ENCODE measurements at regions not wholly inside any gene's neighbourhood (a gene's known extent, or its start where the extent isn't known, plus 50 kb on each side); places are given as distances from the start of the nearest gene placed in this dataset.
"Not testable (repeated sequence)": the region's sequence is repeated elsewhere in the genome, so short reads cannot be mapped to it uniquely, and the experiment has no call there.

- no peak for DNase-seq (ENCODE audit: low spot score)
- 81% methylated on average over 3 of the region's 3 CpGs for WGBS (ENCODE audit: low lambda C conversion rate, missing lambda C conversion rate)
- Histone ChIP-seq H2AFZ (no peak overlapping the region), H3K9me3 (ENCODE audit: low read depth) (no peaks in the 10 kb centered on the region), H3K9me2 (replicated peaks; ENCODE audit: insufficient read depth) (no peaks in the 10 kb centered on the region), H3K27ac (no peak overlapping the region), H3K79me2 (no peaks in the 10 kb centered on the region), H3K27me3 (no peaks in the 10 kb centered on the region), H3K4me2 (no peak overlapping the region), H3K36me3 (replicated peaks; ENCODE audit: insufficient read depth, low read depth) (no peaks in the 10 kb centered on the region), H4K20me1 (ENCODE audit: insufficient read depth, poor library complexity, severe bottlenecking) (no peaks in the 10 kb centered on the region), H3K4me3 (no peak overlapping the region), H3K4me1 (ENCODE audit: insufficient read depth) (no peaks in the 10 kb centered on the region)
- TF ChIP-seq EZH2phosphoT487 (IDR thresholded peaks at IDR 0.05; ENCODE audit: low read depth, severe bottlenecking, unreplicated experiment) (no peak), EZH2 (IDR thresholded peaks at IDR 0.05; ENCODE audit: borderline replicate concordance) (no peak), CTCF (IDR thresholded peaks at IDR 0.05; ENCODE audit: poor library complexity) (no peak)
These were observed 377.9 kb downstream of the GALC start for GRCh38 chr14:87615047-87615446.

GRCh38 chr14:87613881-87614280, 379.1 kb downstream of the GALC start:
- Histone ChIP-seq H3K4me1 (ENCODE audit: insufficient read depth) (no peaks in the 10 kb centered on the region), H3K27me3 (no peaks in the 10 kb centered on the region), H3K9me2 (replicated peaks; ENCODE audit: insufficient read depth) (no peaks in the 10 kb centered on the region), H3K4me3 (no peak overlapping the region), H3K9me3 (ENCODE audit: low read depth) (no peaks in the 10 kb centered on the region), H3K4me2 (no peak overlapping the region), H4K20me1 (ENCODE audit: insufficient read depth, poor library complexity, severe bottlenecking) (no peaks in the 10 kb centered on the region), H3K27ac (no peak overlapping the region), H2AFZ (no peak overlapping the region), H3K36me3 (replicated peaks; ENCODE audit: insufficient read depth, low read depth) (no peaks in the 10 kb centered on the region), H3K79me2 (no peaks in the 10 kb centered on the region)
- DNase-seq (ENCODE audit: low spot score) = no peak
- WGBS (ENCODE audit: low lambda C conversion rate, missing lambda C conversion rate) = 56% methylated on average over 2 of the region's 2 CpGs
- no peak for TF ChIP-seq EZH2phosphoT487 (IDR thresholded peaks at IDR 0.05; ENCODE audit: low read depth, severe bottlenecking, unreplicated experiment)
- TF ChIP-seq EZH2 (IDR thresholded peaks at IDR 0.05; ENCODE audit: borderline replicate concordance) = no peak
- TF ChIP-seq CTCF (IDR thresholded peaks at IDR 0.05; ENCODE audit: poor library complexity) = no peak

- H4K20me1 ChIP-seq (ENCODE audit: insufficient read depth, poor library complexity, severe bottlenecking); H3K27ac ChIP-seq; H3K4me3 ChIP-seq; H3K79me2 ChIP-seq; DNase-seq (ENCODE audit: low spot score); H3K36me3 ChIP-seq (replicated peaks; ENCODE audit: insufficient read depth, low read depth); H3K9me3 ChIP-seq (ENCODE audit: low read depth); H3K9me2 ChIP-seq (replicated peaks; ENCODE audit: insufficient read depth); H3K4me2 ChIP-seq; H3K27me3 ChIP-seq; H2AFZ ChIP-seq; H3K4me1 ChIP-seq (ENCODE audit: insufficient read depth): not testable (repeated sequence)
- 87% methylated on average over 3 of the region's 3 CpGs for WGBS (ENCODE audit: low lambda C conversion rate, missing lambda C conversion rate)
These were observed 385.9 kb downstream of the GALC start for GRCh38 chr14:87607056-87607455.

DNA sequence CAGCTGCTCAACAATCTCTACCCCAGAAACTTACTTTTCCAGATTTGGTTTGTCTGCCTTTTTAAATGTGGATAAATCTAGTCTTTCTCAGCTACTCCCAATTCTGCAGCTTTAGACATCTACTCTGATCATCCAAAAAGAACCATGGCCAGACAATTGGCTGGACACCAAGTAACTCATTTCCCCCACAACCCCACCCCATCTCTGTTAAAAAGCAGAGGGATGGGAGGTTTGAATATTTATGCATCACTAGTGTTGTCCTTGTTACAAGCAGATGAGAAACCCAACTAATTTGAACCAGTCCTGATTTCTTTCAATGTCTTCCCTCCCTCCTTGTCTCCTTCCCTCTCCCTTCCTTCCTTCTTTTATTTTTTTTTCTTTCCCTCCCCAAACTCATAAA, 391.9 kb downstream of the GALC start:
- TF ChIP-seq CTCF (IDR thresholded peaks at IDR 0.05; ENCODE audit: poor library complexity) (no peak), EZH2 (IDR thresholded peaks at IDR 0.05; ENCODE audit: borderline replicate concordance) (no peak), EZH2phosphoT487 (IDR thresholded peaks at IDR 0.05; ENCODE audit: low read depth, severe bottlenecking, unreplicated experiment) (no peak)
- no peak overlapping the region for H3K4me3 ChIP-seq
- no peaks in the 10 kb centered on the region for H3K9me3 ChIP-seq (ENCODE audit: low read depth)
- H3K27me3 ChIP-seq = no peaks in the 10 kb centered on the region
- H3K27ac ChIP-seq = no peak overlapping the region
- no peak overlapping the region for H2AFZ ChIP-seq
- no peak overlapping the region for H3K4me2 ChIP-seq
- H3K4me1 ChIP-seq (ENCODE audit: insufficient read depth) = no peaks in the 10 kb centered on the region
- H3K9me2 ChIP-seq (replicated peaks; ENCODE audit: insufficient read depth) = no peaks in the 10 kb centered on the region
- no peaks in the 10 kb centered on the region for H3K36me3 ChIP-seq (replicated peaks; ENCODE audit: insufficient read depth, low read depth)
- H4K20me1 ChIP-seq (ENCODE audit: insufficient read depth, poor library complexity, severe bottlenecking) = no peaks in the 10 kb centered on the region
- no peaks in the 10 kb centered on the region for H3K79me2 ChIP-seq
- no peak for DNase-seq (ENCODE audit: low spot score)

Data from hepatocyte (in vitro differentiated cells).